IMR-90 (cell line): ENCODE measurements at regions not wholly inside any gene's neighbourhood (a gene's known extent, or its start where the extent isn't known, plus 50 kb on each side); places are given as distances from the start of the nearest gene placed in this dataset.
A peak's percentile ranks its signal among the peaks of the same experiment; 100 is the strongest.

Experiments used
- ATAC-seq: fragments of 200-7000 bp; cut with Tn5 transposase; 2 replicates; pipeline ENCODE4 v1.9.1; 2020; ENCODE audit warnings: low read depth, mild to moderate bottlenecking, moderate library complexity
- BruUV-seq: library from RNA; stranded (reverse); fragments of 400-500 nt; replicated peaks from 2 replicates; lab custom pipeline; 2021; lab: Mats Ljungman, UMichigan
- CTCF ChIA-PET: fragments of 300-600 bp; formaldehyde crosslinking; extraction: SDS; loops from one replicate; lab custom pipeline; 2021; ENCODE audit warnings: antibody characterized with exemption; lab: Yijun Ruan, JAX
- POLR2A ChIA-PET: fragments of 300-600 bp; sonication (Branson Sonifier 250); formaldehyde crosslinking; loops from one replicate; lab custom pipeline; 2022; ENCODE audit warnings: antibody characterized with exemption; ENCODE audit not compliant: unreplicated experiment; lab: Charles Lee
- DNase-seq: peaks from one replicate; pipeline ENCODE4 v3.0.0; 2013
- H2AFZ ChIP-seq: replicated peaks from 2 replicates; pipeline ENCODE3; 2013; ENCODE audit warnings: low read length, mild to moderate bottlenecking; ENCODE audit not compliant: poor library complexity
- H2AK5ac ChIP-seq: 2 replicates; pipeline ENCODE4 v1.6.1; 2013; ENCODE audit warnings: low read depth, low read length, inconsistent platforms
- H2AK9ac ChIP-seq: replicated peaks from 2 replicates; pipeline ENCODE3; 2013; ENCODE audit warnings: mild to moderate bottlenecking, low read depth, low read length, moderate library complexity; ENCODE audit not compliant: poor library complexity
- H2BK120ac ChIP-seq: 2 replicates; pipeline ENCODE4 v1.6.1; 2013; ENCODE audit warnings: low read depth, low read length, inconsistent platforms
- H2BK15ac ChIP-seq: 3 replicates; pipeline ENCODE4 v1.6.1; 2013; ENCODE audit warnings: low read depth, low read length, inconsistent platforms
- H2BK20ac ChIP-seq: 2 replicates; pipeline ENCODE4 v1.6.1; 2013; ENCODE audit warnings: low read depth, mild to moderate bottlenecking, inconsistent platforms, low read length, moderate library complexity
- H2BK5ac ChIP-seq: 2 replicates; pipeline ENCODE4 v1.6.1; 2013; ENCODE audit warnings: mild to moderate bottlenecking, low read depth, low read length, inconsistent platforms; ENCODE audit not compliant: poor library complexity, severe bottlenecking
- H3K14ac ChIP-seq: replicated peaks from 2 replicates; pipeline ENCODE4 v1.6.1; 2013; ENCODE audit warnings: low read depth, low read length, inconsistent platforms
- H3K18ac ChIP-seq: 2 replicates; pipeline ENCODE4 v1.6.1; 2013; ENCODE audit warnings: low read depth, low read length, control low read depth
- H3K23ac ChIP-seq: 2 replicates; pipeline ENCODE4 v1.6.1; 2013; ENCODE audit warnings: low read depth, low read length, inconsistent platforms
- H3K27ac ChIP-seq: 2 replicates; pipeline ENCODE4 v1.5.1; 2013; ENCODE audit warnings: mild to moderate bottlenecking, control low read depth, low read length; ENCODE audit not compliant: insufficient read depth
- H3K27me3 ChIP-seq: 2 replicates; pipeline ENCODE4 v1.6.1; 2013; ENCODE audit warnings: low read length; ENCODE audit not compliant: control insufficient read depth, insufficient read depth
- H3K36me3 ChIP-seq: 2 replicates; pipeline ENCODE4 v1.6.1; 2013; ENCODE audit warnings: low read length, mixed read lengths; ENCODE audit not compliant: control insufficient read depth, insufficient read depth
- H3K4ac ChIP-seq: 2 replicates; pipeline ENCODE4 v1.6.1; 2013; ENCODE audit warnings: low read depth, low read length, inconsistent platforms
- H3K4me1 ChIP-seq: 2 replicates; pipeline ENCODE4 v1.6.1; 2013; ENCODE audit warnings: low read length, mixed read lengths; ENCODE audit not compliant: control insufficient read depth, insufficient read depth
- H3K4me2 ChIP-seq: 2 replicates; pipeline ENCODE4 v1.6.1; 2013; ENCODE audit warnings: low read depth, mild to moderate bottlenecking, control low read depth, low read length, moderate library complexity
- H3K4me3 ChIP-seq: 2 replicates; pipeline ENCODE4 v1.5.1; 2013; ENCODE audit warnings: low read depth, mild to moderate bottlenecking, control low read depth, low read length, moderate library complexity; ENCODE audit not compliant: insufficient read depth
- H3K56ac ChIP-seq: 2 replicates; pipeline ENCODE4 v1.6.1; 2013; ENCODE audit warnings: low read length, inconsistent platforms; ENCODE audit not compliant: insufficient read depth; ENCODE audit errors: extremely low read depth
- H3K79me1 ChIP-seq, 2 experiments: 2 replicates each; pipeline ENCODE4 v1.6.1; 2013; ENCODE audit warnings: low read length in 2 of 2, inconsistent platforms in 1 of 2, low read depth in 1 of 2
- H3K9ac ChIP-seq: 2 replicates; pipeline ENCODE4 v1.6.1; 2013; ENCODE audit warnings: low read depth, low read length, control low read depth
- H3K9me1 ChIP-seq: 2 replicates; pipeline ENCODE4 v1.6.1; 2013; ENCODE audit warnings: low read length, inconsistent platforms; ENCODE audit not compliant: insufficient read depth
- H3K9me3 ChIP-seq: 2 replicates; pipeline ENCODE4 v1.6.1; 2013; ENCODE audit warnings: low read length; ENCODE audit not compliant: control insufficient read depth, insufficient read depth
- H4K20me1 ChIP-seq: 2 replicates; pipeline ENCODE4 v1.6.1; 2013; ENCODE audit warnings: low read length, inconsistent platforms; ENCODE audit not compliant: insufficient read depth
- H4K5ac ChIP-seq: 2 replicates; pipeline ENCODE4 v1.6.1; 2013; ENCODE audit warnings: mild to moderate bottlenecking, low read depth, low read length, control low read depth
- H4K8ac ChIP-seq, 2 experiments: 2 replicates each; pipeline ENCODE4 v1.6.1; 2013; ENCODE audit warnings: low read depth in 2 of 2, low read length in 2 of 2, control low read depth in 1 of 2, inconsistent platforms in 1 of 2
- H4K91ac ChIP-seq: 2 replicates; pipeline ENCODE4 v1.6.1; 2013; ENCODE audit warnings: low read depth, low read length, inconsistent platforms; ENCODE audit not compliant: insufficient read depth
- BHLHE40 ChIP-seq: fragments of 150-350 bp; IDR thresholded peaks from 2 replicates; pipeline ENCODE4 v1.6.1; 2016; ENCODE audit warnings: mild to moderate bottlenecking, low read depth, low read length
- CEBPB ChIP-seq: IDR thresholded peaks from 2 replicates; pipeline ENCODE4 v1.6.1; 2012; ENCODE audit warnings: low read depth, low read length, improper control_type of control experiment
- CHD1 ChIP-seq: IDR thresholded peaks from 2 replicates; pipeline ENCODE4 v1.6.1; 2012; ENCODE audit warnings: low read depth, low read length, improper control_type of control experiment
- ELK1 ChIP-seq: fragments of 150-350 bp; IDR thresholded peaks from 2 replicates; pipeline ENCODE4 v1.6.1; 2016; ENCODE audit warnings: low read depth, mild to moderate bottlenecking, low read length, moderate library complexity, borderline replicate concordance
- FOS ChIP-seq: fragments of 150-350 bp; IDR thresholded peaks from 2 replicates; pipeline ENCODE4 v1.6.1; 2016; ENCODE audit warnings: low read depth, low read length
- MAFK ChIP-seq: IDR thresholded peaks from 2 replicates; pipeline ENCODE4 v1.6.1; 2012; ENCODE audit warnings: low read depth, low read length, improper control_type of control experiment
- MAZ ChIP-seq: IDR thresholded peaks from 2 replicates; pipeline ENCODE4 v1.6.1; 2012; ENCODE audit warnings: low read depth, mild to moderate bottlenecking, low read length, improper control_type of control experiment, moderate library complexity, borderline replicate concordance
- MXI1 ChIP-seq: IDR thresholded peaks from 2 replicates; pipeline ENCODE4 v1.6.1; 2012; ENCODE audit warnings: low read depth, mild to moderate bottlenecking, low read length, moderate library complexity, borderline replicate concordance
- NFE2L2 ChIP-seq: fragments of 150-350 bp; IDR thresholded peaks from 2 replicates; pipeline ENCODE4 v1.6.1; 2016; ENCODE audit warnings: low read depth, mild to moderate bottlenecking, low read length
- POLR2A ChIP-seq: IDR thresholded peaks from 2 replicates; pipeline ENCODE4 v1.6.1; 2012; ENCODE audit warnings: mild to moderate bottlenecking, low read depth, low read length
- RAD21 ChIP-seq: IDR thresholded peaks from 2 replicates; pipeline ENCODE4 v1.6.1; 2012; ENCODE audit warnings: low read length, improper control_type of control experiment
- RCOR1 ChIP-seq: IDR thresholded peaks from 2 replicates; pipeline ENCODE4 v1.6.1; 2012; ENCODE audit warnings: mild to moderate bottlenecking, low read length, improper control_type of control experiment; ENCODE audit not compliant: insufficient replicate concordance
- RFX5 ChIP-seq: IDR thresholded peaks from 2 replicates; pipeline ENCODE4 v1.8.0; 2012; ENCODE audit warnings: low read depth, mild to moderate bottlenecking, low read length, moderate library complexity
- SMC3 ChIP-seq: fragments of 150-350 bp; IDR thresholded peaks from 2 replicates; pipeline ENCODE4 v1.6.1; 2016; ENCODE audit warnings: low read depth, mild to moderate bottlenecking, antibody characterized with exemption, low read length, moderate library complexity
- USF2 ChIP-seq: fragments of 150-350 bp; IDR thresholded peaks from 2 replicates; pipeline ENCODE4 v1.6.1; 2017; ENCODE audit warnings: mild to moderate bottlenecking, antibody characterized with exemption, low read length, low read depth
- WGBS, 2 experiments: methylation state at CpG; one replicate each; pipeline versions ENCODE4 v1.1.5 to v1.1.7; 2013; ENCODE audit warnings: missing lambda C conversion rate in 2 of 2; ENCODE audit not compliant: insufficient read length in 1 of 2; ENCODE audit errors: extremely low coverage in 2 of 2; 5-methylcytosine and 5-hydroxymethylcytosine counted together
- dilution Hi-C: fragments of 300-500 bp; cut with HindIII; formaldehyde crosslinking; loops from one replicate; pipeline ENCODE4 v1.14.3; 2018; ENCODE audit warnings: low sequenced_read_pairs; ENCODE audit not compliant: unreplicated experiment
- in situ Hi-C: fragments of 300-500 bp; cut with MboI; formaldehyde crosslinking; loops from 3 replicates; pipeline ENCODE4 v1.14.3; 2019; ENCODE audit warnings: low sequenced_read_pairs, inconsistent platforms, mixed read lengths
- intact Hi-C: fragments of 100-400 bp; cut with micrococcal nuclease; formaldehyde crosslinking; loops from 2 replicates; pipeline ENCODE4 v1.10.0; 2022

GRCh38 chr18:35817604-35818352 lies 154.7 kb upstream of the RMP24 start:
- Histone ChIP-seq H3K4me2 (no peak overlapping the region), H4K5ac (no peak overlapping the region), H3K27me3 (no peaks in the 10 kb centered on the region), H3K56ac (no peak overlapping the region), H3K9me1 (no peaks in the 10 kb centered on the region), H3K4me1 (no peaks in the 10 kb centered on the region), H4K8ac (no peak overlapping the region), H3K79me1 (no peaks in the 10 kb centered on the region), H2BK15ac (no peak overlapping the region), H2AFZ (no peak overlapping the region), H3K4ac (no peak overlapping the region), H4K20me1 (no peaks in the 10 kb centered on the region), H3K4me3 (no peak overlapping the region), H2BK5ac (no peak overlapping the region), H2BK20ac (no peak overlapping the region), H3K36me3 (no peaks in the 10 kb centered on the region), H2AK5ac (no peak overlapping the region), H3K9ac (no peak overlapping the region), H3K18ac (no peak overlapping the region), H3K23ac (no peak overlapping the region), H3K14ac (no peak overlapping the region), H2AK9ac (peak overlapping the region; percentile 26), H4K91ac (no peak overlapping the region), H3K9me3 (no peaks in the 10 kb centered on the region), H2BK120ac (no peak overlapping the region), H3K27ac (no peak overlapping the region)
- dilution Hi-C loops: no loop called here
- WGBS, 2 experiments: 50% methylated on average over 2 of the region's 11 CpGs; no CpG with 5 or more reads in 1 of the 2 experiments
- ChIA-PET CTCF (no interaction called here), POLR2A (no interaction called here)
- no peak for TF ChIP-seq USF2
- TF ChIP-seq RAD21: no peak
- no peak for TF ChIP-seq MAZ
- no peak for TF ChIP-seq POLR2A
- TF ChIP-seq CEBPB: no peak
- no peak for TF ChIP-seq NFE2L2
- TF ChIP-seq SMC3: no peak
- TF ChIP-seq CHD1: no peak
- TF ChIP-seq BHLHE40: no peak
- no peak for TF ChIP-seq MAFK
- no peak for TF ChIP-seq MXI1
- TF ChIP-seq FOS: no peak
- no peak for TF ChIP-seq RCOR1
- TF ChIP-seq RFX5: no peak
- TF ChIP-seq ELK1: no peak
- BruUV-seq: no TSS peak
- in situ Hi-C loops: no loop called here
- intact Hi-C loops: no loop called here
- ATAC-seq (no peak), DNase-seq (no peak)
